ENCODE measurements at regions not wholly inside any gene's neighbourhood (a gene's known extent, or its start where the extent isn't known, plus 50 kb on each side); places are given as distances from the start of the nearest gene placed in this dataset.
"Not testable (repeated sequence)": the region's sequence is repeated elsewhere in the genome, so short reads cannot be mapped to it uniquely, and the experiment has no call there.

DNA sequence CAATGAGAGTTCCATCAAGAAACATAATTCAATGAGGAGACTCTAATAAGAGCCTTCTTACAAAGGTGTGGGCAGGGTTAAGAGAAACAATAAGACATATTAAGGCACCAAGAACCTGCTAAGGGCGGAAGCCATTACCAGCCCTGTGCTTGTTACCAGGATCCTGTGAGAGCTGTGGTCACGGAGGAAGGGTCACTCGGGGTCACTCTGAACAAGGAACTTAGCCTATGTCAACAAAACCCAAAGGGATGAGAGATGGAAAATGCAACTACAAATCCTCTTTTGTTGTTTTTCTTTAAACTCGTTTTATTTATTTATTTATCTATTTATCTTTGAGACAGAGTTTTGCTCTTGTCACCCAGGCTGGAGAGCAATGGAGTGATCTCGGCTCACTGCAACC, 460.4 kb upstream of the CCDC196 start:
- DNase-seq, result no peak

DNA sequence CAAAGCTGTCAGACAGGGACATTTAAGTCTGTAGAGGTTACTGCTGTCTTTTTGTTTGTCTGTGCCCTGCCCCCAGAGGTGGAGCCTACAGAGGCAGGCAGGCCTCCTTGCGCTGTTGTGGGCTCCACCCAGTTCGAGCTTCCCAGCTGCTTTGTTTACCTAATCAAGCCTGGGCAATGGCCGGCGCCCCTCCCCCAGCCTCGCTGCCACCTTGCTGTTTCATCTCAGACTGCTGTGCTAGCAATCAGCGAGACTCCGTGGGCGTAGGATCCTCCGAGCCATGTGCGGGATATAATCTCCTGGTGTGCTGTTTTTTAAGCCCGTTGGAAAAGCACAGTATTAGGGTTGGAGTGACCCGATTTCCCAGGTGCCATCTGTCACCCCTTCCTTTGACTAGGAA, 454.2 kb upstream of the CCDC196 start:
- not testable (repeated sequence) for DNase-seq

- DNase-seq, result no peak
Measured at GRCh38 chr14:66032800-66033199, 453.4 kb upstream of the CCDC196 start.

DNA sequence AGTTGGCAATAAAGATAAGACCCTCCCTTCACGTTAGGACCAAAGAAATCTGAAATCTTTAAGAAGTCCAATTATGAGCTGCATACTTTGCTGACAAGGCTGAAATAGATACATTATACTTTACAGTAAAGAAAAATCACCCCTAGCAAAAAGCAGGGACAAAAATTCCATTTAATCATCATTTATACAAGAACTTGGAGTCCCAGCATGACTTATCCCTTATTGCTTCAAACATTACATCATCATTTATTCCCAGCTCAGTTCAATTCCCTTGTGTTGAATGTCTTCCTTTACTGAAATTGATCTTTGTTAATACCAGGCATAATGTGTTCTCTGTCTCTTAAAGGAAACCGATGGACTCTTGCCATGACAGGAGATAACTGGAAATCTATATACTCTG, 449.6 kb upstream of the CCDC196 start:
- DNase-seq, result no peak

DNA sequence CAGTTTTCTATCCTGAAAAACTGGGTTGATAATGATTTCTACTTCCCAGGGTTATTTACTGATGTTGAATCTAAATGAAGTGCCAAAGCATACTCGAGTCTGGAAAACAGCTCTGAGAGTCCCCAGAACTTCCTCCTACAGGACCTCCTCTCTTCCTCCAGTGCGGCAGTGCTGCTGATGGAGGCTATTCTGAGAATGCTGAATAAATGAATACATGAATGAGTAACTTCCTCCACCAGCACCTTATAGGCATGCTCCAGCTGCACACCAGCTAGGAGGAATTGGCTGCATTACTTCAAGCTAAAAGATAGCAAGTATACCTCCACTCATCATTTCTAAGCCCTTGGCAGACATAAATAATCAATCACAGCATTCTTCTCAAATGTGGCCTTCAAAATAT, 448.8 kb upstream of the CCDC196 start:
- no peak for DNase-seq

GRCh38 chr14:66038212-66038611, 448.0 kb upstream of the CCDC196 start:
- DNase-seq, result no peak

DNA sequence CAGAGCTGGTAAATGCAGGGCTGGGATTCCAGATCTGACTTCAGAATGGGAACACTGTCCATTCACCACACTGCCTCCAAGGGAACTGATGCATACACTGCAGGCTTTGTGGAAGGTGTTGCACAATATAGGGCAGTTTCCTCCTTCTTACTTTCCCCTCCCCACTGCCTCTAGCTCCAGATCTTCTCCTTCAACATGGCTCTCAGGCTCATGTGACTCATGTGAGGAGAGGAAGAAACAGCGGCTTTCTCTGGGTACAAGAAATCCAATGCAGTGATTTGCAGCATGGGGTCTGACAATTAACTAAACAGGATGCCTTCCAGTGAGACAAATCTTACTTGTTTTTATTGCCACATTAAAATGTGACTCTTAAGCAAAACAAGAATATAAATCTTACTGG, 447.6 kb upstream of the CCDC196 start:
- DNase-seq, result no peak

GRCh38 chr14:66039495-66039894, 446.7 kb upstream of the CCDC196 start:
- no peak for DNase-seq

DNA sequence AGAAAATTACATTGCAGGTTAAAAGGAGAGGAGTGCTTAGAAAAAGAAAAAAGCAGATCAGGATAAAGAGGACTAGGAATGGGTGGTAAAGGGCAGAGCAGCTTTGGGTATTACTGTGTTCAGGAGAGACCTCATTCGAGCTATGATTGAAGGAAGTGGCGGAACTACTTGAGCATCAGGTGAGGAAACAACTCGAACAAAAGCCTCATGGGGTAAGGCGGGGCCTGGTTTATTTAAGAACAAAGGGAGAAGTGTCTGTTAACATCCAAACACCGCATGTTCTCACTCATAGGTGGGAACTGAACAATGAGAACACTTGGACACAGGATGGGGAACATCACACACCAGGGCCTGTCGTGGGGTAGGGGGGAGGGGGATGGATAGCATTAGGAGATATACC, 444.6 kb upstream of the CCDC196 start:
- no peak for DNase-seq

DNA sequence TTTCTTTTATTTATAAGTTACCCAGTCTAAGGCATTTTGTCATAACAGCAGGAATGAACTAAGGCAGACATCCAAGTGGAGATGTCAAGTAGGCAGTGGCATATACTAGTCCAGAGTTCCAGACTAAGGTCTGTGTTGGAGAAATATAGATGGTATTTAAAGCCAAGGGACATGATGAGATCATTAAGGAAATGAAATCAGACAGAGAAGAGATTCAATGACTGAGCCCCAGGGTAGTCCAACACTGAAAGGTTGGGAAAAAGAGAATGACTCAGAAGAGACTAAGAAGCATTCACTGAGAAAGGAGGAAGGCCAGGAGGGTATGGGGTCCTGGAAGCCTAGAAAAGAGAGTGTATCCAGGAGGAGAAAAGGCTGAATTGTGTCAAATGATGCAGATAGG, 442.2 kb upstream of the CCDC196 start:
- no peak for DNase-seq

- no peak for DNase-seq
Measured at GRCh38 chr14:66045572-66046021, 440.6 kb upstream of the CCDC196 start.

DNA sequence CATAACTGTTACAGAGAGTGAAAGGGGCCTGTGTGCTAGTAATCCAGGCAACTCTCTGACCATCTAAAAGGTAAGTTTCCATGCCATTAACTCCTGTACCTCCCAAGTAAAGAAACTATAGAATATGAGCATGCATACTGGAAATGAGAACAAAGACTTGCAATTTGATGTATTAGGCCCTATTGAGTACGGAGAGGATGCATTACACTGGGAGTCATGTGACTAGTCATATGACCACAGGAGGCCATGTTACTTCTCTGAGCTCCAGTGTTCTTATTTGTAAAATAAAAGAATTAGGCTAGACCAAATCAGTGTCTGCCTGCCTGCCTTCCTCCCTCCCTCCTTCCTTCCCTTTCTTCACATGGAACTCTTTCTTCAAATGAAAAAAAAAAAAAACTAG, 440.1 kb upstream of the CCDC196 start:
- no peak for DNase-seq

- no peak for DNase-seq
Measured at GRCh38 chr14:66046591-66046990, 439.6 kb upstream of the CCDC196 start.

DNA sequence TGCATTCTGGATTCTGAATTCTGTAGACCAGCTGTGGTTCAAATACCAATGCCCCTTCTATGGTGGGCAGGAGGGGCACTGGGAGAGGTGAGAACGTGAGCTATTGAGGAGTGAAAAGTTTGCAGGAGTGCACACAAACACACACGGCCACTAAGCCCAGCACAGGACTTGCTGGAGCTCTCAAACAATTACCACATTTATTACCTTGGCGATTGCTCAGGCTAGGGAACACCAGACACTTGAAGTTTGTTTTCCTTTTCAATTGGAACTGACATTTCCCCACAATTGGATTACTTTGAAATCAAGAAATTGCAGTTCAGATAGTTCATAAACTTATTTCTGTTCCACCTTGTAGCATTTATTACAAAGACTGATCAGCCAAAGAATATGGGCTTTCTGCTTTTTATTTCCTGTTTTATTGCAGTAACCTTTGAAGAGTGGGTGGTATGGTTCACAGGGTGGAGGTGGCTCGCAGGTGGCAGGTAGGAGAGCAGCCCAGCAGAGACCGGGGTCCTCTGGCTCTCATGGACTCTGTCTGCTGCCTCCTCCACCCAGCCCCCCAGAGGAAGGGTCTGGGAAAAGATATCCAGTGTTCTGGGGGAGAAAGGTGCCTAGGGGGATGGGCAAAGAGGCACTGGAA, 429.8 kb upstream of the CCDC196 start:
- no peak for DNase-seq

- DNase-seq, result no peak
Measured at GRCh38 chr14:66056926-66057552, 429.1 kb upstream of the CCDC196 start.

GRCh38 chr14:66065188-66065587, 421.0 kb upstream of the CCDC196 start:
- no peak for DNase-seq

- DNase-seq, result no peak
Measured at GRCh38 chr14:66066981-66067776, 419.0 kb upstream of the CCDC196 start.

GRCh38 chr14:66069036-66069435, 417.1 kb upstream of the CCDC196 start:
- no peak for DNase-seq

DNA sequence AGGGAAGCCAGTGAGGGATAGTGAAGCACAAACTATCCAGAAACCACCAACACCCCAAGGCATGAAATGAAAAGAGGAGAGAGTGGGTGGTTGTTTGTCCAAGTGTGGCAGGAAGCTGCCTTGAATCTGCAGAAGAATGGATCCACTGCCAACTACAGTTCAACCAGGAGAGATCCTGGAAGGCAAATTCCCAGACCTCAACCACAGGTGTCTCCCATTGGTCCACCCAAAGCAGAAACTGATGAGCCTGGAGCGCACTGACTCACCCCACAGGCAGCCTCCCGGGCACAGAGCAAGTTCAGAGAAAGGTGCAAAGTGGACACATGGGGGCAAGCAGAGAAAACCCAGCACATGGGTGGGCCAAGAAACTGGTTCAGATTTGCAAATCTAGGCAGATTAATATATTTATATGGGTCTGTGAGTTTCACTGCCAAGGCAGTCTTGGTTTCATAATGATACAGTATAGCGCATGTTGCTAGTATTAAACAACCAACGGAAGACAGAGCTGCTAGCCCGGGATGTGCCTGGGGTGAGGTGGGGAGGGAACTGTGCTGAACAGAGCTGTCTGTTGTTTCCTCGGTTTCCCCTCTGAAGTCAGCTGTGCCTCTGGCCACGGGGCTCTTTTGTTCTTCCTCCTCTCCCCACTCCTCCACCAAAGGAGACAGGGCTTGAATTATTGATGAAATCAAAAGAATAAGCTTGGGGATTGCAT, 416.2 kb upstream of the CCDC196 start:
- DNase-seq, result no peak

DNA sequence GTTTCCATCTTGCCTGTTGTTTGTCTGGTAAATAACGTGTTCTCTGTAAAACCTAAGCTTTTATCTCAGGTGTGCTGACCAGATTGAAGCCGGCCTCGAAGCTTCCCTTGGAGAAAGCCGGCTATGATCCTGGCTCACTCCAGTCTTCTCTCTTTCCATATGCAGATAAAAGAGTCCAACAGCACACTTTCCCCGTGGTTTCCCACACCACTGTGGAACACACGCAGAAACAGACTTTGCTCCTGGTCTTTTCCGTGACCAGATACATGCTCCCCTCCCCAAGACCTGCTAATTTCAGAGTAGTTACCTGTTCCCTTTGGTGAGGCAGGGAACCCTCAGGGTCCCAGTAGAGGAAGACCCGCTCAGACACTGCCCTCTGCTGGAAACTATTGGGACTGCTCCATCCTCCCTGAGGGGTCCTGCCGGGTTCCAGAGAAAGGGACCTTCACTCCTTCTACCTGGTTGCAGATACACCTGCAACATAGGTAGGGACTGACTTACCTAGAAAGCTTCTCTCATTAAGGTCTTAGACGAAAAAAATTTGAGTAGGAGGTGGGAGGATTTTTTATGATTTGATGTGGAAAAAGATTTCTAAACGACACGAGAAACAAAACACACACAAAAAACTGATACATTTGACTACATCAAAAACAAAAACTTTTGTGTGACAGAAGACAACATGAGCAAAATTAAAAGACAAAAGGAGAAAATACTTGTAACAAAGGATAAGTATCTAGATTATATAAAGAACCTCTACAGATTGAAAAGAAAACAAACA, 415.4 kb upstream of the CCDC196 start:
- peak; percentile 74 for DNase-seq

- DNase-seq, result no peak
Measured at GRCh38 chr14:66072190-66073084, 413.7 kb upstream of the CCDC196 start.

DNA sequence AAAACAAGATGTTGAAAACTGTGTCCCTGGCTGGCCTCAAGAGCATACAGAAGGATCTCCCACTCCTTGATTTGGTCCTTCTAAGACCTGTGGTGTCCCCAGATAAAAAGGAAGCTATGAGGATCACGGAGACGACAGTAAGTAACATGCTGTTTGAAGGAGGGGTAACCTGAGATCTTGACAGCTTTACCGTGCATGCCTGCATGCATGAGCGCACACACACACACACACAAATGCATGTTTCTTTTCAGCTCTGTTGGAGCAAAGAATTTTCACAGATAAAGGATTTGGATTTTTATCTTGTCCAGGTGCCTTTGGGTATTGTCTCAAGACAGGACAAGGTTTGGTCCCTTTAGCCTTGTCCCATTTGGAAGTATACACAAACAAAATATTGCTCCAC, 411.6 kb upstream of the CCDC196 start:
- no peak for DNase-seq
